WERI-Rb-1 (cell line): ENCODE measurements at regions not wholly inside any gene's neighbourhood (a gene's known extent, or its start where the extent isn't known, plus 50 kb on each side); places are given as distances from the start of the nearest gene placed in this dataset.

ENCODE experiments used
- DNase-seq: peaks from one replicate; pipeline ENCODE4 v3.0.0-alpha.2; 2020
- H3K27ac ChIP-seq: fragments of 250-450 bp; sonication (Bioruptor Pico); 2 replicates; pipeline ENCODE4 v1.5.1; 2020; ENCODE audit warnings: mild to moderate bottlenecking, moderate library complexity
- H3K27me3 ChIP-seq: fragments of 250-450 bp; sonication (Bioruptor Pico); 2 replicates; pipeline ENCODE4 v1.5.1; 2021; ENCODE audit warnings: mild to moderate bottlenecking, low read depth, moderate library complexity; ENCODE audit not compliant: insufficient read depth, severe bottlenecking
- H3K36me3 ChIP-seq: fragments of 250-450 bp; sonication (Bioruptor Pico); 2 replicates; pipeline ENCODE4 v1.5.1; 2020; ENCODE audit warnings: mild to moderate bottlenecking, moderate library complexity
- H3K4me3 ChIP-seq: 2 replicates; pipeline ENCODE4 v1.5.1; 2011; ENCODE audit warnings: low read depth, mild to moderate bottlenecking, control low read depth, low read length
- H3K9me3 ChIP-seq: fragments of 250-450 bp; sonication (Bioruptor Pico); 2 replicates; pipeline ENCODE4 v1.5.1; 2021; ENCODE audit warnings: mild to moderate bottlenecking, moderate library complexity; ENCODE audit not compliant: severe bottlenecking
- TF ChIP-seq, protein P1 (sequence below): IDR thresholded peaks from 2 replicates; pipeline ENCODE4 v1.5.1; 2011; ENCODE audit warnings: low read depth, mild to moderate bottlenecking, control low read depth, inconsistent platforms, low read length

DNA sequence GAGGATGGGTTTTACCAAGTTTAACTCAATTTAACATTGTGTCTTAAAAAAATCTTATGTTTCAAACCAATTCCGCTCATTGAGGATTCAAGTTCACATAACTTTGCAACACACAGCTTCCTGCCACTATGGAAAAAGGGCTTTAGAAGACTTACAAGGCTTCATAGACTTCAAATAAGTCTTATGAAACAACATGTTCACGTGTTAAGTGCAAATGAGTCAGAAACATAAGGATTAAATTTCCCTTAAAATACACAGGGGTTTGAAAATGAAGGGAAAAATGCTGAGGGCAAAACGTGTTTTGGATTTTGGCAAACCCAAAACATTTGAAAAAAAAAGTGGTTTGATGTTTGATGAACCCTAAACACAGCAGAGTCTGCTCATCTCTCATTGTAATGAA is 364.8 kb downstream of the BMP4 start:
- peaks cover 30% of the 10 kb centered on the region for H3K27me3 ChIP-seq
- H3K4me3 ChIP-seq, result no peak overlapping the region
- no peak overlapping the region for H3K27ac ChIP-seq
- TF ChIP-seq, protein P1, sequence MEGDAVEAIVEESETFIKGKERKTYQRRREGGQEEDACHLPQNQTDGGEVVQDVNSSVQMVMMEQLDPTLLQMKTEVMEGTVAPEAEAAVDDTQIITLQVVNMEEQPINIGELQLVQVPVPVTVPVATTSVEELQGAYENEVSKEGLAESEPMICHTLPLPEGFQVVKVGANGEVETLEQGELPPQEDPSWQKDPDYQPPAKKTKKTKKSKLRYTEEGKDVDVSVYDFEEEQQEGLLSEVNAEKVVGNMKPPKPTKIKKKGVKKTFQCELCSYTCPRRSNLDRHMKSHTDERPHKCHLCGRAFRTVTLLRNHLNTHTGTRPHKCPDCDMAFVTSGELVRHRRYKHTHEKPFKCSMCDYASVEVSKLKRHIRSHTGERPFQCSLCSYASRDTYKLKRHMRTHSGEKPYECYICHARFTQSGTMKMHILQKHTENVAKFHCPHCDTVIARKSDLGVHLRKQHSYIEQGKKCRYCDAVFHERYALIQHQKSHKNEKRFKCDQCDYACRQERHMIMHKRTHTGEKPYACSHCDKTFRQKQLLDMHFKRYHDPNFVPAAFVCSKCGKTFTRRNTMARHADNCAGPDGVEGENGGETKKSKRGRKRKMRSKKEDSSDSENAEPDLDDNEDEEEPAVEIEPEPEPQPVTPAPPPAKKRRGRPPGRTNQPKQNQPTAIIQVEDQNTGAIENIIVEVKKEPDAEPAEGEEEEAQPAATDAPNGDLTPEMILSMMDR, result no peak
- DNase-seq, result no peak
- no peaks in the 10 kb centered on the region for H3K36me3 ChIP-seq
- H3K9me3 ChIP-seq, result no peaks in the 10 kb centered on the region

DNA sequence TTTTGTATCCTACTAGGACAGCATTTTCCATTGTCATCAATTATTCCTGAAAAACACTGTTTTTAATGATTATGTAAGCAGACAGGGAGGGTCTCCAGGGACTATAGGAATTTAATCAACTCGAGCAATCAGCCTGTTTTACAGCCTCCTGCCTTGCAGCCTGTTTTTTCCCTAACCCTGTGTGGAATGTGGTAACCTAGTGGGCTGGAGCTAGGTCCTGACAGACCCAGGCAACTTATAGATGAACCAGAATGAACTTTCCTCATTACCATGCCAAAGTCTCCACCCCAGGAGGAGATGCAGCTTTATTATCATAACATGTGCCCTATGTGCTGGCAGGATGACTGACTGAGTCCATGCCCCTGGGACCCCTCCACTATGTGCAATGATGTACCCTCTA is 375.1 kb downstream of the BMP4 start:
- Histone ChIP-seq H3K36me3 (no peaks in the 10 kb centered on the region), H3K4me3 (no peak overlapping the region), H3K9me3 (no peaks in the 10 kb centered on the region), H3K27me3 (peaks cover 62% of the 10 kb centered on the region), H3K27ac (no peak overlapping the region)
- DNase-seq, result no peak
- TF ChIP-seq, protein P1, result no peak

DNA sequence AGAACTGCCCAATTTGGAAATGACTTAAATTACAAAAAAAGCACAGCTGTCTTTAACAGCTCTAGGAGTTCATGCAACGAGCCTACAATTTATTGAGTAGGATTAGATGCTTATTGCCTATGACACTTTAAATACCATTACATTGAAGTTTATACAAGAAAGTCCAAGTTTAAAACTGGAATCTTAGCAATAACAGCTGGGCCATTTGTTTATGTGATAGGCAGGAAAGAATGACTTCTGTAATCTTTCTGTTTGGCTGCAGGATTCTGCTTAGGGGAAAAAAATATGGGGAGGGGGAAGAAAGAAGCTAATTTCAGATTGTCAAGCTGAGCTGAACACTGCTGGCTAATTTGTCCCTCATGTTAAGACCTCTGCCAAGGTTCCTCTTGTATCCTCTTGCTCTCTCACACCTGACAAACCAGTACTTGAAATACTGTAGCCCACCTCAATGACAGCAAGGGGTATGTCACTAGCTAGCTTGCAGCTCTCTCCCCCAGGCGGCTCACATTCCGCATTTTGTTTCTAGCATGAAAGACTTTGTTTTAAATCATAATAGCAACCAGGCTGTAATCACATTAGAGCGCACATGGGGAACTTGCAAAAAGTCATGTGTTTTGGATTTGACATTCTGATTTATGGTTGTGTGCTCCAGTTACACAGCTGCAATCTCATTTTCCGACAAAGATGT is 384.8 kb downstream of the BMP4 start:
- no peaks in the 10 kb centered on the region for H3K9me3 ChIP-seq
- H3K27me3 ChIP-seq, result peaks cover 55% of the 10 kb centered on the region
- TF ChIP-seq, protein P1, result no peak
- no peak overlapping the region for H3K27ac ChIP-seq
- H3K36me3 ChIP-seq, result no peaks in the 10 kb centered on the region
- no peak for DNase-seq
- no peak overlapping the region for H3K4me3 ChIP-seq

DNA sequence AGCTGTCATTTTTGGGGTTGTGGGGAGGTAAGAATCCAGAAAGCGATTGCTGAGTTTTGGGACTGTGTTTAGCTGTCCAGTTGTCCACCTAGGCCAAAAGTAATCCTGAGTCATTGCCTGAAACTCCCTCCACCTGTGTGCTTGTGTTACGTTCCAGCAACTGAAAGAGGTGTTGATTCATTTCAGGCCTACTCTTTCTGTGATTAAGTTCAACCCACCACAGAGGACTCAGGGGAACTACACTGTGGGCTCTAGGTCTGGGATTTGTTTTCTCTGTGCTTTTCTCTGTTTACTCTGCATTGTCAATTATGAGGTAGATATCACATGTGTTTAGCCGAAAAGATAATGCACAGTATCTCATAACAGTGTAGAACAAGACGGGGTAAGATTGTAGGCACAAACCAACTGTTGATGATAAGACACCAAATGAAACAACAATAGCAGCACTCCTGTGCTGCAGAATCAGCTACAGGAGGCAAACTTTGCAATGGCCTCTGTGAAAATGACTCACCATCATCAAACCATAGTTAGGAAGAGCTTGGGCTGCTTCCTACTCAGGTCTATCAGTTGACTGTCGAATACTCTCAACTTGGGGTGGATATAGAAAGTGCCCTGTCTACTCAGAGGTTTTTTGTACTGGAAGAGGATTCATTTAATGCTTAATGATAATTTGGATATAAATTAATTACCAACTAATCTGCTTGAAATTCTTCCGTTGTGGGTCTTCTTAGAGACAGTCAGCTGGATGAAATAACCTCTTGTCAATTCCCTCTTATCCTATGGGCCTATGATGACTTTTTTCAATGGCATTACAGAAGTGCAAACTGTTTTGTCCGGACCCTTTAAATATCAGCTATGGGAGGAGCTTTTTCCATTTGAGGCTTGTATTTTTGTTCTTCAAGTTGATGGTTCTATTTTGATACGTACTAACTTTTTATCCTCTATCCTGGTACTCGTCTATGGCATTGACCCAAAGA is 385.9 kb downstream of the BMP4 start:
- TF ChIP-seq, protein P1, result no peak
- Histone ChIP-seq H3K27ac (no peak overlapping the region), H3K27me3 (peaks cover 53% of the 10 kb centered on the region), H3K4me3 (no peak overlapping the region), H3K9me3 (no peaks in the 10 kb centered on the region), H3K36me3 (no peaks in the 10 kb centered on the region)
- no peak for DNase-seq

DNA sequence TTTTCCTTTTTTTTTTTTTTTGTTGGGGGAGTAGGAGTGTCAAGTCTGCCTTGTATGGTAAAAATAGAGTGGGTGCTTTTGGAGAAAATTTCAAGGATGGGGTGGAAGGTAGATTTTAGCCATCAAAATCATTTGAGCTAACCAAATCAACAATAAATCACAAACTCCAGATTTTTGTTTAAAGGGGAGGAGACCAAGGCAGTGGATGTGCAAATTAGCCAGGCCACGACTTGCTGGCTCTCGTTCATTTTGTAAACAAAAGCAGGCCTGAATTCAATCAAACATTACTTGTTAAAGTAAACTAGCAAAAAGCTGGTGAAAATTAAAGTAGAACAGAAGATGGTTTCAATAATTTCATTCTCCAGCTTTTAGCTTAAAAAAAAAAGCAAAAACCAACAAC is 387.2 kb downstream of the BMP4 start:
- peaks cover 48% of the 10 kb centered on the region for H3K27me3 ChIP-seq
- TF ChIP-seq, protein P1, result no peak
- H3K4me3 ChIP-seq, result no peak overlapping the region
- H3K36me3 ChIP-seq, result no peaks in the 10 kb centered on the region
- no peak overlapping the region for H3K27ac ChIP-seq
- no peak for DNase-seq
- H3K9me3 ChIP-seq, result no peaks in the 10 kb centered on the region
